ENCODE measurements at regions not wholly inside any gene's neighbourhood (a gene's known extent, or its start where the extent isn't known, plus 50 kb on each side); places are given as distances from the start of the nearest gene placed in this dataset.

DNA sequence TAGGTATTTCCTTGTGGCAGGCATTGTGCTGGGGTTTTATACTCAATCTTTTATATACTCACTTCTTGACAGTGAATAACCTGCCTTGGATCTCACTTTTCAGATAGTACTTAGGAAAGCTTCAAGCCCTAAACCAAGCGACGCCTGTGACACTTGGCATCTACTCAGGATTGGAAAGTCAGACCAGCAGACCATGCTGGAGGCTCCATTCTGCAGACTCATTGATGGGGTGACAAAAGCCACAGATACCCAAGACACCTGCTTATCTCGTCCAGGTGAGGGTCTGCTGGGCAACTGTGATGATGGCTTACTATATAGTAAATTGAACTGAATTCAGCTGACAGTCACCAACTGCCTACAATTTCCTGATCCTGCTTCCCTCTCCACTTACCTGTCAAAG, 79.4 kb upstream of the MRPS22 start (continued):
- no peak for TF ChIP-seq NR0B2 (CRISPR knock-in tag; IDR thresholded peaks at IDR 0.05)
- no peak for TF ChIP-seq JUN (CRISPR knock-in tag; IDR thresholded peaks at IDR 0.05)
- no peak for TF ChIP-seq ZNF484 (CRISPR knock-in tag; IDR thresholded peaks at IDR 0.05; ENCODE audit: borderline replicate concordance, low read depth)

DNA sequence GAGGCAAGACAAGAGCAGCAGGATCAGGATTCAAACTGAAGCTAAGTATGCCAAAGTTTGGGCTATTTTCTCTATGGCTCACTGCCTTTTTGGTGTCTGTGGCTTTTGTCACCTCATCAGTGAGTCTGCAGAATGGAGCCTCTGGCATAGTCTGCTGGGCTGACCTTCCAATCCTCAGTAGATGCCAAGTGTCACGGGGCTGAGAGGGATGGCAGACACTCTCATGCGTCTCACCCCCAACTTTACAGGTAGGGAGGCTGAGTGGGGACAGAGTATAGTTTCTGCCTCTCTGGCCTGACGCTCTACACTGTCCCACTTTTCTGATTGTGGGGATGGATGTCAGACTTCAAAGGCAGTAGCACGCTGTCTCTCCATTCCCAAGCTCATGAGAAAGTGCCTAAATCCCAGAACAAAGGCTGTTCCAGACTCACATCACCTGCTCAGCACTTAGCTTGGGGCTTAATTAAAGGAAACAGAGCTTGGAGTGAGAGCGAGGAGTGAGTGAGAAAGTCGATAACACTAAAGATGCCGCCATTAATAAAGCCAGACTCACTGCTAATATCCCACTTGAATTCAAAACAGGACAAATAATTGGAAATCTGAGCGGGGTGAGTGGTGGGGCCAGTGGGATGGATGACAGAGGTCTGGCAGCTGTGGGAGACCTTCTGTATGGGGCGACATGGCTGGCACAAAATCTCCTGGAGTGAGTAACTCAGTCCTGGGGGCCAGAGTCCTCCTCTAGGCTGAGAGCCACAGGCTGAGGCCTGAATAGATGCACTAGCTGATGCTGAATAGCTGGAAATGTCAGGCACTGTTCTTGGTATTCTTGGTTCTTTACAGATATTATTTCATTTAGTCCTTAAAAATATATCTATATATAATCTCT, 78.4 kb upstream of the MRPS22 start:
- FAIRE-seq = no peak
- WGBS (ENCODE audit: low lambda C conversion rate) = 49% methylated on average over 7 of the region's 9 CpGs
- Histone ChIP-seq H3K4me3 (replicated peaks in 1 of 3; ENCODE audit: insufficient read depth in 1 of 3, low read depth in 2 of 3, low read length in 3 of 3) (no peak overlapping the region), H3K27me3 (ENCODE audit: control insufficient read depth in 1 of 2, insufficient read depth in 2 of 2, low read length in 2 of 2) (no peaks in the 10 kb centered on the region; a peak in 1 of 5 replicates), H3K4me2 (ENCODE audit: low read depth, low read length) (no peak overlapping the region), H3K9ac (ENCODE audit: insufficient read depth, low read depth, low read length) (no peak overlapping the region), H3K79me2 (ENCODE audit: insufficient read depth, low read length) (no peaks in the 10 kb centered on the region), H3K36me3 (replicated peaks in 1 of 2; ENCODE audit: control insufficient read depth in 1 of 2, insufficient read depth in 2 of 2, low read length in 2 of 2) (no peaks in the 10 kb centered on the region), H3K27ac (ENCODE audit: extremely low read length, insufficient read depth, low read length) (no peak overlapping the region), H3K4me1 (ENCODE audit: insufficient read depth, low read length) (peaks cover 14% of the 10 kb centered on the region), H4K20me1 (ENCODE audit: insufficient read depth, low read length) (no peaks in the 10 kb centered on the region), H2AFZ (ENCODE audit: low read length) (no peak overlapping the region), H3K9me3 (ENCODE audit: low read length) (no peaks in the 10 kb centered on the region)
- ChIA-PET POLR2A (no interaction called here), CTCF (ENCODE audit: low intra/inter-chr PET ratio, low total read pairs) (no interaction called here)
- BruUV-seq (replicated peaks) = no TSS peak
- DNase-seq (ENCODE audit: low spot score) = no peak
- intact Hi-C loops (cut with micrococcal nuclease; ENCODE audit: unreplicated experiment) = no loop called here
- ATAC-seq = no peak
- in situ Hi-C loops (cut with HindIII; ENCODE audit: extremely low pct_ligation_motif_present, low pct_unique_long_range_greater_than_20kb) = no loop called here
- TF ChIP-seq ZNF766 (CRISPR knock-in tag; IDR thresholded peaks at IDR 0.05; ENCODE audit: borderline replicate concordance) = no peak
- TF ChIP-seq ZNF354B (CRISPR knock-in tag; IDR thresholded peaks at IDR 0.05) = no peak
- TF ChIP-seq, protein P1, sequence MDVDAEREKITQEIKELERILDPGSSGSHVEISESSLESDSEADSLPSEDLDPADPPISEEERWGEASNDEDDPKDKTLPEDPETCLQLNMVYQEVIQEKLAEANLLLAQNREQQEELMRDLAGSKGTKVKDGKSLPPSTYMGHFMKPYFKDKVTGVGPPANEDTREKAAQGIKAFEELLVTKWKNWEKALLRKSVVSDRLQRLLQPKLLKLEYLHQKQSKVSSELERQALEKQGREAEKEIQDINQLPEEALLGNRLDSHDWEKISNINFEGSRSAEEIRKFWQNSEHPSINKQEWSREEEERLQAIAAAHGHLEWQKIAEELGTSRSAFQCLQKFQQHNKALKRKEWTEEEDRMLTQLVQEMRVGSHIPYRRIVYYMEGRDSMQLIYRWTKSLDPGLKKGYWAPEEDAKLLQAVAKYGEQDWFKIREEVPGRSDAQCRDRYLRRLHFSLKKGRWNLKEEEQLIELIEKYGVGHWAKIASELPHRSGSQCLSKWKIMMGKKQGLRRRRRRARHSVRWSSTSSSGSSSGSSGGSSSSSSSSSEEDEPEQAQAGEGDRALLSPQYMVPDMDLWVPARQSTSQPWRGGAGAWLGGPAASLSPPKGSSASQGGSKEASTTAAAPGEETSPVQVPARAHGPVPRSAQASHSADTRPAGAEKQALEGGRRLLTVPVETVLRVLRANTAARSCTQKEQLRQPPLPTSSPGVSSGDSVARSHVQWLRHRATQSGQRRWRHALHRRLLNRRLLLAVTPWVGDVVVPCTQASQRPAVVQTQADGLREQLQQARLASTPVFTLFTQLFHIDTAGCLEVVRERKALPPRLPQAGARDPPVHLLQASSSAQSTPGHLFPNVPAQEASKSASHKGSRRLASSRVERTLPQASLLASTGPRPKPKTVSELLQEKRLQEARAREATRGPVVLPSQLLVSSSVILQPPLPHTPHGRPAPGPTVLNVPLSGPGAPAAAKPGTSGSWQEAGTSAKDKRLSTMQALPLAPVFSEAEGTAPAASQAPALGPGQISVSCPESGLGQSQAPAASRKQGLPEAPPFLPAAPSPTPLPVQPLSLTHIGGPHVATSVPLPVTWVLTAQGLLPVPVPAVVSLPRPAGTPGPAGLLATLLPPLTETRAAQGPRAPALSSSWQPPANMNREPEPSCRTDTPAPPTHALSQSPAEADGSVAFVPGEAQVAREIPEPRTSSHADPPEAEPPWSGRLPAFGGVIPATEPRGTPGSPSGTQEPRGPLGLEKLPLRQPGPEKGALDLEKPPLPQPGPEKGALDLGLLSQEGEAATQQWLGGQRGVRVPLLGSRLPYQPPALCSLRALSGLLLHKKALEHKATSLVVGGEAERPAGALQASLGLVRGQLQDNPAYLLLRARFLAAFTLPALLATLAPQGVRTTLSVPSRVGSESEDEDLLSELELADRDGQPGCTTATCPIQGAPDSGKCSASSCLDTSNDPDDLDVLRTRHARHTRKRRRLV (CRISPR knock-in tag; IDR thresholded peaks at IDR 0.05) = no peak
- no peak for TF ChIP-seq ZNF432 (CRISPR knock-in tag; IDR thresholded peaks at IDR 0.05; ENCODE audit: borderline replicate concordance)
- TF ChIP-seq SP1 (IDR thresholded peaks at IDR 0.05) = no peak
- TF ChIP-seq SP1 (CRISPR knock-in tag; IDR thresholded peaks at IDR 0.05) = no peak
- no peak for TF ChIP-seq SALL2 (CRISPR knock-in tag; IDR thresholded peaks at IDR 0.05)
- TF ChIP-seq NRL (CRISPR knock-in tag; IDR thresholded peaks at IDR 0.05; ENCODE audit: borderline replicate concordance) = no peak
- no peak for TF ChIP-seq HNRNPH1 (optimal IDR thresholded peaks at IDR 0.05; ENCODE audit: low read depth, low read length)
- TF ChIP-seq ETS1 (CRISPR knock-in tag; IDR thresholded peaks at IDR 0.05) = no peak
- no peak for TF ChIP-seq MEIS2 (CRISPR knock-in tag; IDR thresholded peaks at IDR 0.05)
